BE2C (cell line): ENCODE measurements at regions not wholly inside any gene's neighbourhood (a gene's known extent, or its start where the extent isn't known, plus 50 kb on each side); places are given as distances from the start of the nearest gene placed in this dataset.
"Not testable (repeated sequence)": the region's sequence is repeated elsewhere in the genome, so short reads cannot be mapped to it uniquely, and the experiment has no call there.

Source experiments
- DNase-seq: peaks from one replicate; pipeline ENCODE4 v3.0.0-alpha.2; 2020
- H3K27me3 ChIP-seq: fragments of 250-450 bp; sonication (Bioruptor Pico); 2 replicates; pipeline ENCODE4 v1.5.1; 2020; ENCODE audit warnings: mild to moderate bottlenecking
- H3K36me3 ChIP-seq: fragments of 250-450 bp; sonication (Bioruptor Pico); 2 replicates; pipeline ENCODE4 v1.5.1; 2020; ENCODE audit warnings: mild to moderate bottlenecking
- H3K4me1 ChIP-seq: fragments of 250-450 bp; sonication (Bioruptor Pico); 2 replicates; pipeline ENCODE4 v1.5.1; 2020
- H3K4me3 ChIP-seq: 2 replicates; pipeline ENCODE4 v1.5.1; 2011; ENCODE audit warnings: low read depth, low read length
- H3K9me3 ChIP-seq: fragments of 250-450 bp; sonication (Bioruptor Pico); 2 replicates; pipeline ENCODE4 v1.5.1; 2020
- TF ChIP-seq, protein P1 (sequence below): IDR thresholded peaks from 2 replicates; pipeline ENCODE4 v1.5.1; 2012; ENCODE audit warnings: mild to moderate bottlenecking, low read depth, low read length

- no peaks in the 10 kb centered on the region for H3K9me3 ChIP-seq
- DNase-seq: no peak
- no peak overlapping the region for H3K4me3 ChIP-seq
- no peaks in the 10 kb centered on the region for H3K4me1 ChIP-seq
- H3K27me3 ChIP-seq: no peaks in the 10 kb centered on the region
- TF ChIP-seq, protein P1, sequence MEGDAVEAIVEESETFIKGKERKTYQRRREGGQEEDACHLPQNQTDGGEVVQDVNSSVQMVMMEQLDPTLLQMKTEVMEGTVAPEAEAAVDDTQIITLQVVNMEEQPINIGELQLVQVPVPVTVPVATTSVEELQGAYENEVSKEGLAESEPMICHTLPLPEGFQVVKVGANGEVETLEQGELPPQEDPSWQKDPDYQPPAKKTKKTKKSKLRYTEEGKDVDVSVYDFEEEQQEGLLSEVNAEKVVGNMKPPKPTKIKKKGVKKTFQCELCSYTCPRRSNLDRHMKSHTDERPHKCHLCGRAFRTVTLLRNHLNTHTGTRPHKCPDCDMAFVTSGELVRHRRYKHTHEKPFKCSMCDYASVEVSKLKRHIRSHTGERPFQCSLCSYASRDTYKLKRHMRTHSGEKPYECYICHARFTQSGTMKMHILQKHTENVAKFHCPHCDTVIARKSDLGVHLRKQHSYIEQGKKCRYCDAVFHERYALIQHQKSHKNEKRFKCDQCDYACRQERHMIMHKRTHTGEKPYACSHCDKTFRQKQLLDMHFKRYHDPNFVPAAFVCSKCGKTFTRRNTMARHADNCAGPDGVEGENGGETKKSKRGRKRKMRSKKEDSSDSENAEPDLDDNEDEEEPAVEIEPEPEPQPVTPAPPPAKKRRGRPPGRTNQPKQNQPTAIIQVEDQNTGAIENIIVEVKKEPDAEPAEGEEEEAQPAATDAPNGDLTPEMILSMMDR: no peak
- no peaks in the 10 kb centered on the region for H3K36me3 ChIP-seq
Observed at GRCh38 chr1:189628857-189629256, 848.8 kb downstream of the BRINP3 start.

DNA sequence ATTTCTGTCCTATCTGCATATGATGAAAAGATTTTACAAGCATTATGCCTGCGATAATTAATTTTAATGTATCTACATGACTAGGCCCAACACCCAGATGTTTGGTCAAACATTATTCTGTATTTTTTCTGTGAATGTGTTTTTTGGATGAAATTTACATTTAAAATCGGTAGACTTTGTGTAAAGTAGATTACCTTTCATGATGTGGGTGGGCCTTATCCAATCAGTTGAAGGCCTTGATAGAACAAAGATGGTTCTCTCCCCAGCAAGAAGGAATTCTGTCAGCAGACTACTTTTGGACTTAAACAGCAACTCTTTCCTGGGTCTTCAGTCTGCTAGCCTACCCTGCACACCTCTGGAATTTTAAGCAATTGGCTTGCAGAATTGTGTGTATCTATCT, 844.0 kb downstream of the BRINP3 start:
- Histone ChIP-seq H3K36me3 (no peaks in the 10 kb centered on the region), H3K9me3 (no peaks in the 10 kb centered on the region), H3K4me1 (no peaks in the 10 kb centered on the region), H3K27me3 (no peaks in the 10 kb centered on the region), H3K4me3 (no peak overlapping the region)
- TF ChIP-seq, protein P1: no peak
- DNase-seq: no peak

DNA sequence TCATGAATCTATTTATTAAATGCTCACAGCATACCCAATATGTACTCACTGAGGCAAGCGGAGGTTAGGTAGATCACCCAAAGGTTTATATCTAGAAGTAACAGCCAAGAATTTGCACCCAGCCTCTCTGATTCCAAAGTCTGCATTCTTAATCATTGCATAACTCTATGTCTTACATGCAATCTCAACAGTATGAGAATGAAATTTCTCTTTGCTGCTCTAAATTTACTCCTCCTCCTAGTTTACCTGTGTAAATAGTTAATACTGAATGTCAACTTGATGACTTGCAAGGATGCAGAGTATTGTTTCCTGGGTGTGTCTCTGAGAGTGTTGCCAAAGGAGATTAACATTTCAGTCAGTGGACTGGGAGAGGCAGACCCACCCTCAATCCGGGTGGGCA, 840.6 kb downstream of the BRINP3 start:
- DNase-seq: no peak
- Histone ChIP-seq H3K36me3 (no peaks in the 10 kb centered on the region), H3K4me1 (no peaks in the 10 kb centered on the region)

DNA sequence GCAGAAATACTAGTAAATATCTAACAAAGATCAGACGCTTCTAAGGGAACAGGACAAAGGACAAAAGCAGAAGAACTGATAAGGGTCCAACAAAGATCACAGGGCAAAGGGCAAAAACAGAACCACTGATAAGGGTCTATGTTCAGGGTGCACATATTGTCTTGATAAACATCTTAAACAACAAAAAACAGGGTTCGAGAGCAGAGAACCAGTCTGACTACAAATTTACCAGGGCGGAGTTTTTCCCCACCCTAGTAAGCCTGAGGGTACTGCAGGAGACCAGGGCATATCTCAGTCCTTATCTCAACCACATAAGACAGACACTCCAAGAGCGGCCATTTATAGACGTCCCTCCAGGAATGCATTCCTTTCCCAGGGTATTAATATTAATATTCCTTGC, 833.5 kb downstream of the BRINP3 start:
- not testable (repeated sequence) for DNase-seq, H3K36me3 ChIP-seq, H3K9me3 ChIP-seq, H3K27me3 ChIP-seq, H3K4me1 ChIP-seq, H3K4me3 ChIP-seq

More for the DNA sequence above, 840.6 kb downstream of the BRINP3 start:
- TF ChIP-seq, protein P1: no peak
- H3K4me3 ChIP-seq: no peak overlapping the region
- no peaks in the 10 kb centered on the region for H3K9me3 ChIP-seq
- H3K27me3 ChIP-seq: no peaks in the 10 kb centered on the region

DNA sequence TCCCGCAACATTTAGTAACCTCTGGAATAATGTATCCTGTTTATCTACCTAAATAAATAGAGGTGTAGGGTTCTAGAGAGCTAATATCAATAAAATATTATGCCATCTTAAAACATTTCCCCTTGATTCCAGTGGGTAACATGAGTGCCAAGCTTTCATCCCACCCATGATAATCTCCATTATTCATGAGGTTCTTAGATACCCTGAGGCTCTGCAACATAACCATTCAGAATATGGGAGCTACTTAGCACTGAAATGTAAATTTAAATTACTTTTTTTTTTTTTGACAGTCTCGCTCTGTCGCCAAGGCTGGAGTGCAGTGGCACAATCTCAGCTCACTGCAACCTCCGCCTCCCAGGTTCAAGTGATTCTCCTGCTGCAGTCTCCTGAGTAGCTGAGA, 832.7 kb downstream of the BRINP3 start:
- no peaks in the 10 kb centered on the region for H3K9me3 ChIP-seq
- H3K36me3 ChIP-seq: no peaks in the 10 kb centered on the region
- H3K4me1 ChIP-seq: no peaks in the 10 kb centered on the region
- H3K4me3 ChIP-seq: no peak overlapping the region
- TF ChIP-seq, protein P1: no peak
- no peak for DNase-seq
- no peaks in the 10 kb centered on the region for H3K27me3 ChIP-seq

DNA sequence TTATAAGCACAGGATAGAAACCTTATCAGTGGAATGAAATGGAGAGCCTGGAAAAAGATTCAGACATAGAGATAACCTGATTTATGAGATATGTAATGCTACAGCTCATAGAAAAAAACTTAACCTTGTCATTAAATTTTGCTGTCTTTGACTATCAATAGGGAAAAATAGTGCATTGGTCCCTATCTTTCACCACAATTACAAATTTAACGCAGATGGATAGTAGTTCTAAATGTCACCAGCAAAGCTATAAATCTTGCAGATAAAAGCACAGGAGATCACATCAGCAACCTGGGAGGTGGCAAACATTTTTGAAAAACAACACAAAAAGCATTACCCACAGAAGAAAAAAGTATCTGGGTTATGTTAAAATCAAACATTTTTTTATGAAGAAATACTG, 831.6 kb downstream of the BRINP3 start:
- DNase-seq: no peak
- TF ChIP-seq, protein P1: no peak
- H3K36me3 ChIP-seq: no peaks in the 10 kb centered on the region
- no peak overlapping the region for H3K4me3 ChIP-seq
- no peaks in the 10 kb centered on the region for H3K4me1 ChIP-seq
- H3K9me3 ChIP-seq: no peaks in the 10 kb centered on the region
- H3K27me3 ChIP-seq: no peaks in the 10 kb centered on the region

DNA sequence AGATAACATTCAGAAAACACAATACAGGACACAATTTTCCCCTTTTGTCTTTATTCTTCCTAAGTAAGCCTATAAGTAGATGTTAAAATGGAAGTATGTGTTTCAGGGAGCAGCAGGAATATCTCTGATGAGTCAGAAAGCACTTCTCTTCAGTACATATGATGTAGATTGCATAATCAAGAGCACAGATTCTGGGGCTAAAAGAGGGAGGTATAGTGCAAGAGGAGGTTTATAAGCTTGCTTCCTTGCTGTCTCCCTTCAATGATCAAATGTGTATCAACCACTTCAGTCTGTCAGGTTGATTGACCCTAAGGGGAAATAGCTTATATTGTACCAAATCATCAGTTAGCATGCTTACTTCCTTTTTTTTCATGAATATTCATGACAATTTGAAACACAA, 822.8 kb downstream of the BRINP3 start:
- Histone ChIP-seq H3K36me3 (no peaks in the 10 kb centered on the region), H3K9me3 (no peaks in the 10 kb centered on the region), H3K27me3 (no peaks in the 10 kb centered on the region), H3K4me1 (peaks cover 9% of the 10 kb centered on the region), H3K4me3 (no peak overlapping the region)
- TF ChIP-seq, protein P1: no peak
- no peak for DNase-seq
